ENCODE measurements at regions not wholly inside any gene's neighbourhood (a gene's known extent, or its start where the extent isn't known, plus 50 kb on each side); places are given as distances from the start of the nearest gene placed in this dataset.

DNA sequence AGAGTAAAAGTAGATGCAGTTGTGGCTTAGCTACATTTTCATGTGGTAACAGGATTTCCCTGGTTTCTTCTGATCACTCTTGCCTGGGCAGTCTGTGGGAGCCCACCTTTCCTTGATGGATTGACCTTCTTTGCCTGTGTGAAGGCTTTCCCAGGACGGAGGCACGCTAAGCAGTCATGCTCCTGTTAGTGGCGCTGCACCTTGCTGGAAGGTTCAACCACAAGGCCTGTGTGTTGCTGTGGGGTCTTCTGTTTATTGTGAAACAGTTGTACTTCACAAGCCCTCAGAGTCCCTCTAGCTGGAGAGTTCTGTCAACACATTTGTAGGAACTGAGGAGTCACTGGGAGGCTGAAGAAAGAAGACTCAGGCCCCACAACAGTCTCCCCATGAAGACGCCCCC lies 402.0 kb downstream of the IRX1 start:
- TF ChIP-seq POLR2AphosphoS5 (IDR thresholded peaks at IDR 0.05), result no peak
- TF ChIP-seq, protein P1, sequence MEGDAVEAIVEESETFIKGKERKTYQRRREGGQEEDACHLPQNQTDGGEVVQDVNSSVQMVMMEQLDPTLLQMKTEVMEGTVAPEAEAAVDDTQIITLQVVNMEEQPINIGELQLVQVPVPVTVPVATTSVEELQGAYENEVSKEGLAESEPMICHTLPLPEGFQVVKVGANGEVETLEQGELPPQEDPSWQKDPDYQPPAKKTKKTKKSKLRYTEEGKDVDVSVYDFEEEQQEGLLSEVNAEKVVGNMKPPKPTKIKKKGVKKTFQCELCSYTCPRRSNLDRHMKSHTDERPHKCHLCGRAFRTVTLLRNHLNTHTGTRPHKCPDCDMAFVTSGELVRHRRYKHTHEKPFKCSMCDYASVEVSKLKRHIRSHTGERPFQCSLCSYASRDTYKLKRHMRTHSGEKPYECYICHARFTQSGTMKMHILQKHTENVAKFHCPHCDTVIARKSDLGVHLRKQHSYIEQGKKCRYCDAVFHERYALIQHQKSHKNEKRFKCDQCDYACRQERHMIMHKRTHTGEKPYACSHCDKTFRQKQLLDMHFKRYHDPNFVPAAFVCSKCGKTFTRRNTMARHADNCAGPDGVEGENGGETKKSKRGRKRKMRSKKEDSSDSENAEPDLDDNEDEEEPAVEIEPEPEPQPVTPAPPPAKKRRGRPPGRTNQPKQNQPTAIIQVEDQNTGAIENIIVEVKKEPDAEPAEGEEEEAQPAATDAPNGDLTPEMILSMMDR (IDR thresholded peaks at IDR 0.05), result no peak
